GM12878 (cell line): ENCODE measurements at regions not wholly inside any gene's neighbourhood (a gene's known extent, or its start where the extent isn't known, plus 50 kb on each side); places are given as distances from the start of the nearest gene placed in this dataset.

ENCODE experiments used
- MYC ChIP-seq: IDR thresholded peaks from 2 replicates; pipeline ENCODE4 v1.6.1; 2011; ENCODE audit warnings: mild to moderate bottlenecking, low read length, moderate library complexity, inconsistent platforms; ENCODE audit not compliant: insufficient read depth, insufficient replicate concordance, insufficient read length, severe bottlenecking
- NR2C1 ChIP-seq: fragments of 450-650 bp; IDR thresholded peaks from 2 replicates; pipeline ENCODE4 v1.6.1; 2017; ENCODE audit warnings: antibody characterized with exemption, mild to moderate bottlenecking, moderate library complexity
- ZZZ3 ChIP-seq: IDR thresholded peaks from 2 replicates; pipeline ENCODE4 v1.6.1; 2011; ENCODE audit warnings: low read depth; ENCODE audit not compliant: control insufficient read depth, insufficient read length
- TF ChIP-seq, protein P1 (sequence below): fragments of 450-650 bp; IDR thresholded peaks from 2 replicates; pipeline ENCODE4 v1.6.1; 2017; ENCODE audit warnings: mild to moderate bottlenecking, low read depth, inconsistent platforms; ENCODE audit not compliant: poor library complexity, severe bottlenecking

DNA sequence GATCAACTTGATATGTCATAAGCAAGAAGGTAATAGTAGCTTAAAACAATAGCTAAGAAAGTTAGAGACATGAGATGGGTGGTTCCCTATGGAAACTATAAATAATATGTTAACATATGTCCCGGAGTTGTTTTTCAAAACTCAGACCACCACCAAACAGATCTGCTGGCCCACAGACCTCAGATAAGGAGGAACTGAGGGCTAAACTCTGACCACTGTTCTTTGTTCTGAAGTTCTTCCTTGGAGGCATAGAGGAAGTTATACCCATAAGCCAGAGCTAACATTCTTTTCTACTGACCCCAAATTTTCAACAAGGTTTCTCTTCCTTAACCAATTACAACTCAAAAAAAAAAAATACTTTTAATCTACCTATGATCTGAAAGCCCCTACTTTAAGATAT, 156.1 kb upstream of the FSCB start:
- TF ChIP-seq NR2C1 (no peak), MYC (no peak), ZZZ3 (no peak)
- TF ChIP-seq, protein P1, sequence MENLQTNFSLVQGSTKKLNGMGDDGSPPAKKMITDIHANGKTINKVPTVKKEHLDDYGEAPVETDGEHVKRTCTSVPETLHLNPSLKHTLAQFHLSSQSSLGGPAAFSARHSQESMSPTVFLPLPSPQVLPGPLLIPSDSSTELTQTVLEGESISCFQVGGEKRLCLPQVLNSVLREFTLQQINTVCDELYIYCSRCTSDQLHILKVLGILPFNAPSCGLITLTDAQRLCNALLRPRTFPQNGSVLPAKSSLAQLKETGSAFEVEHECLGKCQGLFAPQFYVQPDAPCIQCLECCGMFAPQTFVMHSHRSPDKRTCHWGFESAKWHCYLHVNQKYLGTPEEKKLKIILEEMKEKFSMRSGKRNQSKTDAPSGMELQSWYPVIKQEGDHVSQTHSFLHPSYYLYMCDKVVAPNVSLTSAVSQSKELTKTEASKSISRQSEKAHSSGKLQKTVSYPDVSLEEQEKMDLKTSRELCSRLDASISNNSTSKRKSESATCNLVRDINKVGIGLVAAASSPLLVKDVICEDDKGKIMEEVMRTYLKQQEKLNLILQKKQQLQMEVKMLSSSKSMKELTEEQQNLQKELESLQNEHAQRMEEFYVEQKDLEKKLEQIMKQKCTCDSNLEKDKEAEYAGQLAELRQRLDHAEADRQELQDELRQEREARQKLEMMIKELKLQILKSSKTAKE, result no peak
